Activated naive CD8-positive, alpha-beta T cell treated with anti-CD3 and anti-CD28 coated beads, Interleukin-2, amount 10 ng/mL, durations not matched to agents 7 days and 5 days (primary cell): ENCODE measurements at regions not wholly inside any gene's neighbourhood (a gene's known extent, or its start where the extent isn't known, plus 50 kb on each side); places are given as distances from the start of the nearest gene placed in this dataset.

ENCODE experiments used
- ATAC-seq: fragments of 150-1000 bp; cut with Tn5 transposase; one replicate; pipeline ENCODE4 v1.10.0; 2021; ENCODE audit warnings: low read depth, moderate library complexity
- POLR2A ChIA-PET: fragments of 350-600 bp; sonication (Branson Sonifier 250); formaldehyde crosslinking; loops from one replicate; lab custom pipeline; 2021; ENCODE audit warnings: antibody characterized with exemption; lab: Charles Lee
- DNase-seq: peaks from one replicate; pipeline ENCODE4 v3.0.0; 2021
- H3K27ac Mint-ChIP-seq: one replicate; pipeline ENCODE4 v1.8.0; 2022; ENCODE audit warnings: mild to moderate bottlenecking, mixed read lengths
- H3K27me3 Mint-ChIP-seq: one replicate; pipeline ENCODE4 v1.8.0; 2022; ENCODE audit warnings: mild to moderate bottlenecking, moderate library complexity, mixed read lengths
- H3K36me3 Mint-ChIP-seq: one replicate; pipeline ENCODE4 v1.8.0; 2021; ENCODE audit warnings: mild to moderate bottlenecking, mixed read lengths
- H3K4me1 Mint-ChIP-seq: one replicate; pipeline ENCODE4 v1.8.0; 2021; ENCODE audit warnings: mixed read lengths
- H3K4me3 Mint-ChIP-seq: one replicate; pipeline ENCODE4 v1.8.0; 2022; ENCODE audit warnings: mild to moderate bottlenecking, moderate library complexity, mixed read lengths
- H3K9me3 Mint-ChIP-seq: one replicate; pipeline ENCODE4 v1.8.0; 2021; ENCODE audit warnings: mixed read lengths

DNA sequence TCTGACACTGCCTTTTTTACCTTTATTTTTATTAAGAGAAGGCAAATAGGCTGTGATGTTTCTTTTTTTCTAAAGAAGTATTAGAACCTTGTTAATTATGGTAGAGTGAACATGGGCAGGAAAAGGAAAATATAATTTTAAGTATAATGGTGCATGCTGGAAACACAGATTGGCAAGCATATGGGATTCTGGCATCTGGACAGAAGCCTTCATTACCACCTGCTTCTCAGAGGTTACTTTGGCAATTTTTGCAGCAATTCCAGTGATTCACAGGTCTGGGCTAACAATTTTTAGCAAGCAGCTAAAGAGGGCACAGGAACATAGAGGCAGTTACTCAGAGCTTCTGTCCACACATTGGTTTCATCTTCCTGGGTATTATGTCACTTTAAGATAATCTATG is 258.3 kb downstream of the DIPK2A start:
- peaks cover 3% of the 10 kb centered on the region for H3K27me3 Mint-ChIP-seq
- H3K9me3 Mint-ChIP-seq, result no peaks in the 10 kb centered on the region
- no peak for ATAC-seq
- POLR2A ChIA-PET, result no interaction called here
- H3K27ac Mint-ChIP-seq, result no peak overlapping the region
- H3K4me1 Mint-ChIP-seq, result no peaks in the 10 kb centered on the region
- no peak for DNase-seq
- no peak overlapping the region for H3K4me3 Mint-ChIP-seq
- no peaks in the 10 kb centered on the region for H3K36me3 Mint-ChIP-seq

DNA sequence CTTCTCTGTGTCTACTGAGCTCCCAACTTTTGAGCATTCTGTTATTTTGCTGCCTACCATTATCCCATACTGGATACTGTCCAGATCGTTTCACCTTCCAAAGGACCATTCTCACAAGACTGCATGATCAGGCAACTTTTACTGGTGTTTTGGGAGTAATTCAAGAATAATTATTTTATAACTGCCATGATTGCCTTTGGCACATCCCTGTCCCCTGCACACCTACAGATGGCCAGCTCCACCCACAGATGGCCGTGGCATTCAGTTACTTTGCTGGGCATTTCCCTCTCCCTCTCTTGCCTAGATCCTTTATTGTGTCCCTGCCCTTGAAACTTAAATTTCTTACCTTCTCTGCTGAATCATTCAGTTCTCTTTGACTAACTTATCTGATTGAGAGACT is 263.9 kb downstream of the DIPK2A start:
- Mint-ChIP-seq H3K9me3 (no peaks in the 10 kb centered on the region), H3K4me3 (no peak overlapping the region), H3K4me1 (no peaks in the 10 kb centered on the region), H3K27me3 (peaks cover 2% of the 10 kb centered on the region), H3K27ac (no peak overlapping the region), H3K36me3 (no peaks in the 10 kb centered on the region)
- ATAC-seq (no peak), DNase-seq (no peak)
- POLR2A ChIA-PET, result no interaction called here

DNA sequence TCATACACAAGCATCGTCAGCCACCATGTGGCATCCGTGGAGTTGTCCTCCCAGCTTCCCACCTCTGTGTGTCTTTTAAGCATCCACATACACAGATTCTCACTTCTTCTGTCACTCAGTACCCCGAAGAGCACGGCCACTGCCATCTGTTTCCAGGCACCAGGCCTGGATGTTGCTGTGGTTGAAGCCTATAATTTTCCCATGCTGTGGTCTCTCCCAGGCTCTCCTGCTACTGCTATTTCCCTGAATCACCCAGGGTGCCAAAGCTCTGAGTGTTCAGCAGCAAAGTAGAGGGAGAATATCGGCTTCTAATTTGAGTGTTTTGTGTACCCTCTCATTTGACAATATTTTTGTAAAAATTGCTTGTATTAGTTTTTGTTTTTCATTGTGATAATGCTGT is 265.7 kb downstream of the DIPK2A start:
- DNase-seq (no peak), ATAC-seq (no peak)
- H3K36me3 Mint-ChIP-seq, result no peaks in the 10 kb centered on the region
- no peaks in the 10 kb centered on the region for H3K9me3 Mint-ChIP-seq
- no peak overlapping the region for H3K4me3 Mint-ChIP-seq
- no peak overlapping the region for H3K27ac Mint-ChIP-seq
- H3K27me3 Mint-ChIP-seq, result peaks cover 2% of the 10 kb centered on the region
- no peaks in the 10 kb centered on the region for H3K4me1 Mint-ChIP-seq
- POLR2A ChIA-PET, result no interaction called here

DNA sequence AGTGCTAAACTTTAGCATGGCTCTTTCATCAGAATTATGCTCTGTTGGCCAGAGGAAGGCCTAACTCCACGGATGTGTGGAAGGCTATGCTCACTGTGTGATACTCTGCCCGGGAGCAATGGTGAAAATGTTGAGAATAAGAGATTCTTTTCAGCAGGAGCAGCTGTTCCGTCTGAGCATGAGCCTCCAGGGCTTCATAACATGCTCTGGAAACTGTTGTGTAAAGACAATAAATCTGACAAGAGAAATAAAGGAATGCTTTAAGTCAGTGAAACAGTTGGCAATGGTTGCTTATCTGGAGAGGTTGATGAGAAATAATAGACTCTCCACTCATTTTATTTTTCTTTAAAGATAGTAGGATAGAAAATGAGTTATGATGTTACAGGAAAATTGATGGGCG is 269.8 kb downstream of the DIPK2A start:
- Mint-ChIP-seq H3K27me3 (no peaks in the 10 kb centered on the region), H3K36me3 (no peaks in the 10 kb centered on the region), H3K9me3 (no peaks in the 10 kb centered on the region), H3K4me3 (no peak overlapping the region), H3K27ac (no peak overlapping the region), H3K4me1 (no peaks in the 10 kb centered on the region)
- no peak for ATAC-seq
- POLR2A ChIA-PET, result no interaction called here
- DNase-seq, result no peak

DNA sequence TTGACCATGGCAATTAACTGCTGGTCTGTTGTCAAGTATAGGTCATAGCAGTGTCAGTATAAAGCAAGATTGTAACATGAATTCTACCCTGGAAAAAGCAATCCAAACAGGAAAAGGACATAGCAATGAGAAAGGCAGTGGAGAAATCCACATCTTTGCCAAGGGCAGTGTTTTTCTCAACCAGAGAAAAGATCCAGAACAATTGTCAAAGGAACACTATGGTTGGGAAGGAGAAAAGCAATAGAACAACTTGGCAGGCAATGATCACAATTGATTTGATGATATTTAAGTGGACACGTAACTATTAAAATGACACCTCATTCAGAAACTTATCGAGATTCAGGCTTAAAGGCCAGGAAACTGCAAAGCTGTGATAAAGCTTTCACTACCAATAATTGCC is 271.1 kb downstream of the DIPK2A start:
- H3K27me3 Mint-ChIP-seq, result no peaks in the 10 kb centered on the region
- ATAC-seq (no peak), DNase-seq (no peak)
- H3K4me1 Mint-ChIP-seq, result no peaks in the 10 kb centered on the region
- H3K36me3 Mint-ChIP-seq, result no peaks in the 10 kb centered on the region
- H3K4me3 Mint-ChIP-seq, result no peak overlapping the region
- POLR2A ChIA-PET, result no interaction called here
- no peak overlapping the region for H3K27ac Mint-ChIP-seq
- H3K9me3 Mint-ChIP-seq, result no peaks in the 10 kb centered on the region

DNA sequence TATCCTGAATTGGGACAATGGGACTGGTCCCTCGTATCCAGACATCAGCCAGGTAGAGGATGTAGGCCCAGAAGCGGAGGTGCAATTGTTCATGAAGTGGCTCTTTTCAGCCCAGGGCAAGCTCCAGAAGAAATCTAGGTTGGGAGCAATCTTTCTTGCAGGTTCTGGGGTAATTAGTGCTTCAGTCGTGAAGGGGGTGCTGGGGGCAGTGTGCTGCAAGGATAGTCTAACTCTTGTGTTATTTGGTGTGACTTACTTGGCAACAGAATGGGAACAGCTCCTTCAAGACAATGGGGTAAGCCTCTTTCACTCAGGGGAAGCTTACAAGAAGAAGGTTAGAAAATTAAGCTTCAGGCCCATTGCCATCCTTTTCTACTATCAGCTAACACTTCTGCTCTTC is 273.0 kb downstream of the DIPK2A start:
- no peak overlapping the region for H3K27ac Mint-ChIP-seq
- H3K27me3 Mint-ChIP-seq, result peaks cover 2% of the 10 kb centered on the region
- H3K9me3 Mint-ChIP-seq, result no peaks in the 10 kb centered on the region
- DNase-seq (no peak), ATAC-seq (no peak)
- POLR2A ChIA-PET, result no interaction called here
- H3K4me1 Mint-ChIP-seq, result no peaks in the 10 kb centered on the region
- H3K36me3 Mint-ChIP-seq, result no peaks in the 10 kb centered on the region
- no peak overlapping the region for H3K4me3 Mint-ChIP-seq

DNA sequence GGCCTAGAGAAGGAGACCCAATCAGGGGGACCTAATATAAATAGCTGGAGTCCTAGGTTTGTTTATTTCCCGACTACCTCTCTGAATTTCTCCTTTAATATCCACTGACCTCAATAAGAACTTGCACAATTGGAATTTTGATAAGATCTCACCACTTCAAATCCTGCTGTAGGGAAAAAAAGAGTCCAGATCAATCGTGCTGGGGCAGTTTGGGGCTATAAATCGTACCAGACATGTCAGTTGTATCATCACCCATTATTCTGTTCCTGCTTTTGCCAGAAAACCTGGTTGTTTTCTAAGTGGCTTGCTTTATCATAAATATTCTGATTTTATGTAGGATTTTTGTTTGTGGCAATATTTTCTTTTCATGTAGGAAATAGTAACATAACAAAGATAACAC is 281.3 kb downstream of the DIPK2A start:
- POLR2A ChIA-PET, result no interaction called here
- Mint-ChIP-seq H3K9me3 (no peaks in the 10 kb centered on the region), H3K27me3 (peaks cover 7% of the 10 kb centered on the region), H3K27ac (no peak overlapping the region), H3K36me3 (no peaks in the 10 kb centered on the region), H3K4me3 (no peak overlapping the region), H3K4me1 (no peaks in the 10 kb centered on the region)
- no peak for DNase-seq
- no peak for ATAC-seq

DNA sequence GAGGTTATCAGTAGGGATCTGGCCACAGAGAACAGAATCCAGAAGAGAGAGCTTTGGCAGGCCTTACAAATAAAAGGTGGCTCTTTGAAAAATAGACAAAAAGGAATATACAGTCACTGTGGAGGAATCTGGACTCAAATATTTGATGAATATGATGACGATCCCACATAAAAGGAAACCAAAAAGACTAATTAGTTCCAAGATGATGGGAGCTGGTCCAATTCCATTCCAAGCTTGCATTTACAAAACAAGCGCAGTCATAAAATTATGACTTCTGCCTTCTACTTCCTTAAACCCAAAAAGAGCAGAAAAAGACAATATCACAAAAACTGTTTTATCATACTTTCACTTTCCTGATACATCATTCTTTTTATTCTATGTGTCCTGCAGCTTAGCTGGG is 285.8 kb downstream of the DIPK2A start:
- Mint-ChIP-seq H3K9me3 (no peaks in the 10 kb centered on the region), H3K4me3 (no peak overlapping the region), H3K27ac (no peak overlapping the region), H3K4me1 (no peaks in the 10 kb centered on the region), H3K27me3 (peaks cover 4% of the 10 kb centered on the region), H3K36me3 (no peaks in the 10 kb centered on the region)
- ATAC-seq (no peak), DNase-seq (no peak)
- POLR2A ChIA-PET, result no interaction called here

DNA sequence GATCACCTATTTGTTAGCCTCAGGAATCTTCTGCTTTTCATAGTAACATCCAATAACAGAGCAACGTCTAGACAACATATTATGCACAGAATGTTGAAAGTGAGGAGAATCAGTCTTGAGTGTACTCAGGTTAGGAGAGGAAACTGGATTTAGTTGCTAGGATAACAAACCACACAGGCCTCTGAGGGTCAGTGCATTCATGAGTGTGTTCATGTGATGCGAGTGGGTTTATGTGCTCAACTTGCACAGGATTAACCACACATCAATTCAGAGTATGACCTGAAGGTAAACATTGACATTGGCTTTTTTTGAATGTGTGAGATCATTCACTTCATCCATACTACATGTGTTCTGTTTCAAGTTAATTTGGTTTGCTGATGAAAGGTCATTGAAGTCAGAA is 287.6 kb downstream of the DIPK2A start:
- H3K9me3 Mint-ChIP-seq, result no peaks in the 10 kb centered on the region
- ATAC-seq, result no peak
- no peak overlapping the region for H3K4me3 Mint-ChIP-seq
- H3K4me1 Mint-ChIP-seq, result no peaks in the 10 kb centered on the region
- H3K36me3 Mint-ChIP-seq, result no peaks in the 10 kb centered on the region
- peaks cover 4% of the 10 kb centered on the region for H3K27me3 Mint-ChIP-seq
- no peak for DNase-seq
- H3K27ac Mint-ChIP-seq, result no peak overlapping the region
- POLR2A ChIA-PET, result no interaction called here

DNA sequence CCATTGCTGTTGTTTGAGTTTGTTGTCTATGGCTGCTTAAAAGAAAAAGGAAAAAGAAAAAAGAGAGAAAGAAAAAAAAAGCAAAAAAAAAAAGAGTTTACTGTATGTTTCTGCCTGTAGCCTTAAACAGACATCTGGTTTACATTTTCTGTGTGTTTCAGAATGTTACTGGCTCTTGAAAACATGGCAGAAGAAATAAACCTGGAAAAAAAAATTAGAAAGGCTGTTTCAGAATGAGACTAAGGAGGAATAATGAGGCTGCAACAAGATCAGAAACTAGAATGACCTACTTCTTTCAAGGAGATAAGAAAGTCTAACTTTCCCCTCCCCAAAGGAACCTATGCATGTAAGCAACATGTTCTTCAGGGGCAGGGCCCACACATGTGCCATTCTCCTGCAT is 292.1 kb downstream of the DIPK2A start:
- Mint-ChIP-seq H3K36me3 (no peaks in the 10 kb centered on the region), H3K4me3 (no peak overlapping the region), H3K27ac (no peak overlapping the region), H3K9me3 (peaks cover 1% of the 10 kb centered on the region), H3K27me3 (no peaks in the 10 kb centered on the region), H3K4me1 (no peaks in the 10 kb centered on the region)
- no peak for ATAC-seq
- POLR2A ChIA-PET, result no interaction called here
- no peak for DNase-seq

DNA sequence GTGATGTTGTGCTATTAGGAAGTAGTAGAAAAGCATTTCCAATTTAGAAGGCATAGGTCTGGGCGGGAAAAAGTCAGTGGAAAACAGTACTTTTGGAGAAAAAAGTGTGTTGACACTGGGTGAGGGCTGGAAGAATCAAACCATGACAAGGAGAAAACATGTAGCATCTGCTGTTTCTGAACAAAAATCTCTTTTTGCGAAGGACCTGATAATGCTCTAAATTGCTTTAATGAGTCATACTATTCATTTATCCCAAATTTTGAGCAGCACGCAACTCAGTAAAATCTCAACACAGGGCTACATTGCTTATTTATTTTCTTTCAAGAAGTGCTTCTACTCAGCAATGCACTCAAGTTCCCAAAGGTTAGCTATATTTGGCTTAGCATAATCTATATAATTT is 292.7 kb downstream of the DIPK2A start:
- POLR2A ChIA-PET, result no interaction called here
- Mint-ChIP-seq H3K27me3 (no peaks in the 10 kb centered on the region), H3K27ac (no peak overlapping the region), H3K9me3 (peaks cover 1% of the 10 kb centered on the region), H3K4me1 (no peaks in the 10 kb centered on the region), H3K4me3 (no peak overlapping the region), H3K36me3 (no peaks in the 10 kb centered on the region)
- ATAC-seq, result no peak
- DNase-seq, result no peak

DNA sequence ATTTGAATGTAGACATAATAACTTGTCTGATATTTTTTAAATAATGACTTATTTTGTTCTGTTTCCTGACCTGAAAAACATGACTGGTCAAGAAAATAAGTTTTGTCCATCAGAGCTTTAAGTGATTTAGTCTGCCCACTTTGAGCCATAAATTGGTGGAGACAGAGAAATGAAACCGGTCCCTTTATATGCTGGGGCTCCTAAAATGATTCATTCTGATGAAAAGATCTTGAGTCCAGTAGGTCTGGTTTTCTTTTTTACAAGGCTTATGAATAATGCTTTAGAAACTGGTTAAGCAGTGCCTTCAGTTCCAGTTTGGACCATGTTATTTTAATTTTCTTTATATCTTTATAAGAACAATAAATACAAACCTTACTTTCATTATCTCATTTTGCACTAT is 293.2 kb downstream of the DIPK2A start:
- no peaks in the 10 kb centered on the region for H3K36me3 Mint-ChIP-seq
- H3K9me3 Mint-ChIP-seq, result peaks cover 1% of the 10 kb centered on the region
- POLR2A ChIA-PET, result no interaction called here
- ATAC-seq (no peak), DNase-seq (no peak)
- H3K4me1 Mint-ChIP-seq, result no peaks in the 10 kb centered on the region
- no peak overlapping the region for H3K4me3 Mint-ChIP-seq
- no peaks in the 10 kb centered on the region for H3K27me3 Mint-ChIP-seq
- H3K27ac Mint-ChIP-seq, result no peak overlapping the region

DNA sequence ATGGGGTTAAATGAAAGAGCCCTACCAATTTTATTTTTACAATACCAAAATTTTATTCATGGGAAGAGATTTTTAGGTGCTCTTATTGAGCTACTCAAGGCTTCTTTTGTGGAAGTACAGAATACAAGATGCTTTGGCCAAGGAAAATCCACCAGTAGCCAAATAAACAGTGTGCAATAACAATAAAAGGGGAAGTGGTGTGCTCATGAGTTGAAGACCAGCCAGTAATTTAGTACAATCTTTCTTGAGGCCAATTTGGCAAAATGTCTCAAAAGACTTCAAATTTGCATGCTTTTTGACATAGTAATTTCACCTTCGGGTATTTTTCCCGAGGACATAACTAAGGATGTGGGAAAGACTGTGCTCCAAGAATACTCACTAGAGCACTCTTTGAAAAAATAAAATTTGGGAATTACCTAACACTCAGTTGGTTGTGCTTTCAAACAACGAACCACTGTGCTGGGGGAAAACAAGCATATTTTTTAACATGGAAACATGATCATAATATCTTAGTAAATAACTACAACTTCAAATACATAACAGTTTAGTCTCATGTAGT is 294.0 kb downstream of the DIPK2A start:
- ATAC-seq (no peak), DNase-seq (no peak)
- H3K4me3 Mint-ChIP-seq, result no peak overlapping the region
- POLR2A ChIA-PET, result no interaction called here
- peaks cover 1% of the 10 kb centered on the region for H3K9me3 Mint-ChIP-seq
- no peak overlapping the region for H3K27ac Mint-ChIP-seq
- no peaks in the 10 kb centered on the region for H3K36me3 Mint-ChIP-seq
- H3K4me1 Mint-ChIP-seq, result no peaks in the 10 kb centered on the region
- no peaks in the 10 kb centered on the region for H3K27me3 Mint-ChIP-seq

DNA sequence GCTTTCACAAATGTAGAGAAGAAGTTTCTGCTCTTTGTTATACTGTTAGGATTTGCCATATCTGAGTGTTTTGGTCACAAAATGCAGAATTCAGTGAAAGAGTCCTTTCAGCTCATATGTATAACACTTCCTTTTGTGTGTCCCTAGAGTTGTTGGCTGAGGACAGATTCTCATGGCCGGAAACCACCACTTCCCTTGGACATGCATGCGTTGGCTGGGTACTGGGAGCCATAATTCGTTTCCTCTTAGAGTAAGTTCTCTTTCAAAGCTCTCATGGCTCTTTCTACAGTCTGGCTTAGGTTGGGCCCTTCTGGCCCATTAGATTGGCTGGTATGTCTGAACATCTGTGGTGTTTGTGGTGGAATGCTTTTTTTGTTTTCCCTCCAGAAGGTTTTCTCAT is 298.5 kb downstream of the DIPK2A start:
- POLR2A ChIA-PET, result no interaction called here
- no peak overlapping the region for H3K4me3 Mint-ChIP-seq

DNA sequence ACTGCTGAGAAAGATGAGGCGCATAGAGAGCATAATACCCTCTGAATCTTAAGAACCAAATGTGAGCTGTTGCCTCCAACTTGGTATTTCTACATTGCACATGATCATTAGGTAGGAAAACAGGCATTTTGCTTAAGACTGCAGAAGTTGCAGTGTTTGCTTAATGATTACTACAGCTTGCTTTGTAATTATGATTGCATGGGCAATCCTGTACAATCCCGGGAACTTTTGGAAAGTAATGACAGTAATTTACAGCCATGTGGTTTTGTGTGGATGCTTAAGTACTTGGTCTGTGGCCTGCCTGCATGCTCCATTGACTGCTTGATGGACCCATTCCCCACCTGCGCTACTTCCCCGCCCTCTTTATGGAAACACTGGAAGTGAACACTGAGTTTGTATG is 301.1 kb downstream of the DIPK2A start:
- Mint-ChIP-seq H3K27me3 (peaks cover 5% of the 10 kb centered on the region), H3K4me3 (no peak overlapping the region), H3K4me1 (peaks cover 2% of the 10 kb centered on the region), H3K27ac (no peak overlapping the region), H3K36me3 (no peaks in the 10 kb centered on the region), H3K9me3 (no peaks in the 10 kb centered on the region)
- DNase-seq, result no peak
- no peak for ATAC-seq
- POLR2A ChIA-PET, result no interaction called here

More for the DNA sequence above, 298.5 kb downstream of the DIPK2A start:
- peaks cover 1% of the 10 kb centered on the region for H3K9me3 Mint-ChIP-seq
- peaks cover 2% of the 10 kb centered on the region for H3K4me1 Mint-ChIP-seq
- ATAC-seq, result no peak
- no peaks in the 10 kb centered on the region for H3K36me3 Mint-ChIP-seq
- DNase-seq, result no peak
- no peak overlapping the region for H3K27ac Mint-ChIP-seq
- H3K27me3 Mint-ChIP-seq, result peaks cover 5% of the 10 kb centered on the region
